ENCODE measurements at regions not wholly inside any gene's neighbourhood (a gene's known extent, or its start where the extent isn't known, plus 50 kb on each side); places are given as distances from the start of the nearest gene placed in this dataset.
"Not testable (repeated sequence)": the region's sequence is repeated elsewhere in the genome, so short reads cannot be mapped to it uniquely, and the experiment has no call there.

DNA sequence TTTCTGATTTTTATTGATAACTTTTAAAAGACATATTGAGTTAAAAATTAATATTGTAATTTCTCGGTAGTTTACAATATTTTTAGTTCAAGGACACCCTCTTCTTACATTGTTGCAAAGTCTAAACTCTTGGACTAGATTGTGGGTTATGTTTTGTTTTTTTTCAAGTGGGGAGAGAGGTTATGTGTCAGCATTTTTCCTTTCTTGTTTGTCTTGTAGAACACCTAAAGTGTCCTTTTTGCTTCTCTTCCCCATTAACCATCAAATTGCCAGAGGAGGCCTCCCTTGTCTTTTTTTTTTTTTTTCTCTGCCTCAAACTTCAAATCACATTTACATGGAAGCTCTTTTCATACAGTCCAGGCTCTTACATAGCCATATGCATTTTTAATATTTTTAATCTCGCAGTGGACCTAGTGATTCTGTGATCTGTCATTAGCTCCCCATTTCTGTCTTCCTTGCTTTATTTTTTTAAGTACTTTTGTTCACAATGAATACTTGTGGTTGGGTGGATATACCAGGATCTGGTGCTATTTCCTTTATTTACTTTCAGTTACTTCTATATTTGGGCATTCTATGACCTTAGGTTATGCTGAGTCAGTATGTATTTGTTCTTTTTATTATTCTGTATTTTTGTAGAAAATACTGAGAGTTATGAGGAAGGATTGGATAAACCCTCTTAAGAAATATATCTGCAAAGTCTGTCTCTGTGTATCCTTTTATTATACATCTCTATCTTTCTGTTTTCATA lies 2280.6 kb upstream of the ACO1 start:
- no peak for DNase-seq

DNA sequence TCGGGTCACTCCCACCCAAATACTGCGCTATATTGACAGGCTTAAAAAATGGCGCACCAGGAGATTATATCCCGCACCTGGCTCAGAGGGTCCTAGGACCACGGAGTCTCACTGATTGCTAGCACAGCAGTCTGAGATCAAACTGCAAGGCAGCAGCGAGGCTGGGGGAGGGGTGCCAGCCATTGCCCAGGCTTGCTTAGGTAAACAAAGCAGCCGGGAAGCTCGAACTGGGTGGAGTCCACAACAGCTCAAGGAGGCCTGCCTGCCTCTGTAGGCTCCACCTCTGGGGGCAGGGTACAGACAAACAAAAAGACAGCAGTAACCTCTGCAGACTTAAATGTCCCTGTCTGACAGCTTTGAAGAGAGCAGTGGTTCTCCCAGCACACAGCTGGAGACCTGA lies 2277.3 kb upstream of the ACO1 start:
- DNase-seq = not testable (repeated sequence)

DNA sequence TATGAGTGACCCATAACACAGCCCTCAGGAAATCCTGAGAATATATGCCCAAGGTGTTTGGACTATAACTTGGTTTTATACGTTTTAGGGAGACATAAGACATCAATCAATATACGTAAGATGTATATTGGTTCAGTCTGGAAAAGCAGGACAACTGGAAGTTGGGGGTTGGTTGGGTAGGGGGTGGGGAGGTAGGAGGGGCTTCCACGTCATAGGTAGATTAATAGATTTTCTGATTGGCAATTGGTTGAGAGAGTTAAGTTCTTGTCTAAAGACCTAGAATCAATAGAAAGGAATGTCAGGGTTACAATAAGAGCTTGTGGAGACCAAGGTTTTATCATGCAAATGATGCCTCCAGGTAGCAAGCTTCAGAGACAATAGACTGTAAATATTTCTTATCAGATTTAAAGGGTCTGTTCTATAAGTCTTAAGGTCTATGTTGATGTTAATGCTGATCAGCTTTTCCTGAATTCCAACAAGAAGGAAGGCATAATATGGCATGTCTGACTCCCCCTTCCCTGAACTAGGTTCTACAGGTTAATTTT lies 2267.7 kb upstream of the ACO1 start:
- no peak for DNase-seq

DNA sequence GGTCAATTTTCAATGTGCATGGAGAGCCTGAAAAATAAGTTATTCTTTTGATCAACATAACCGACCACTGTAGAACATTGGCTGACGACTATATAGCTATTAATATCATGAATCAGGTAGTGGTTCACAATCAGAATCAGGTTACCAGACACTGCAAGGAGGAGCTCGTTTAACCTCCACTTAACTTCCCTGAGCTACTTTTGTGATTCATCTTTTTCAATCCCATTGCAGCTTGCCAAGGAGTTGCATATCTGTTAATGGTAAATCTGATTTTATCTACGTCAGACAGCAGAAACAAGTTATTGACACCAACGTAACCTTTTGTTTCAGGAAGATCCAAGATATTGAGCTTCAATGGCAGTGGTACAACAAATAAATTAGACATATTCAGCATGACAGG lies 2263.8 kb upstream of the ACO1 start:
- DNase-seq = no peak

DNA sequence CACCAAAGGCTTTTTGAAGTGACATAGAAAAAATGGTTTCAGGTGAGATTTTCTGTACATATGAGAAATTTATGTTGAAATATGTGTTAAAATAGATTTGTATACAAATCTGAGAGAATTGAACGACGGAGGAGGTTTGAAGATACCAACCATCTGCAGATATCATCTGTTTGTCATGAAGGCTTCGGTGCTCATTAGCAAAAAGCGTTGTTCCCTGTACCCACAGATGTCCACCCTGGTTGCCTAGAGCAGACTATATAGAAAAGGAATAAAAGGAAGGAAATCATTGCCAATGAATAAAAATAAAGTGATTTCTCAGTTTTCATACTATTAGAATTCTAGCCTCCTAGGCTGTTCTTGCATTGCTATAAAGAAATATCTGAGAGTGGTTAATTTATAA lies 2262.8 kb upstream of the ACO1 start:
- no peak for DNase-seq

DNA sequence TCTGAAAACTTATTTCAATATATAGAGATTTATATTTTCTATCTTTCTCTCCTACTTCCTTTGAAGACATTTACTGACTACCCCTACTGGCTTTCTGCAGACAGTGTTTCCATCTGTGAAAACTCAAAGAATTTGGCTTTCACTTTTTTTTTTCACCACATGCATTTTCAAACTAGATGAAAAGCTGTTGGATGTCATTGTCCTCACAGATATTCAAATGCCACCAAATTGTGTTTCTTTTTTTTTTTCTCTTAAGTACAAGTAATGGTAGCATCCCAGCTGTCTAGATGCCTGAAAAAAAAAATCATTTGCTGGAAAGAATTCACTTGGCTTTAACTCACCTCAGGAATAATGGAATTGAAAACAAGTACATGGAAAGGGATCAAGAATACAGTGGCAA lies 2258.6 kb upstream of the ACO1 start:
- no peak for DNase-seq

DNA sequence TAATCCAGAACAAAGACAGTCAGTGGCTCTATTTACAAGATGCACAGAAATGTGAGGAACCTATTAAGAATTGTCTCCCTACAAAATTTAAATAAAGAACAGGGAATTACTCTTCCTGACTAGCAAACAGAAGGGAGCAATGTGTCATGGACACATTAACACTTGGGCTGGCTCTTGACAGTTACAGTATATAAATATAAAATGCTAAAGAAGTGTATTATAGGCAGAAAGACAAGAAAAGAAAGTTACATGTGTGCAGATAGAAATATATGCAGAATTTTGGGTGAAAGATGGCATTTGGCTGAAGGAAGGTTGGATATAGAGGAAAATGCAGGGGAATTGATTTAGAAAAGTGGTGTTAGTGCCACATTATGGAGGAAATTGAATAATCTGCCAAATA lies 2257.1 kb upstream of the ACO1 start:
- DNase-seq = no peak

DNA sequence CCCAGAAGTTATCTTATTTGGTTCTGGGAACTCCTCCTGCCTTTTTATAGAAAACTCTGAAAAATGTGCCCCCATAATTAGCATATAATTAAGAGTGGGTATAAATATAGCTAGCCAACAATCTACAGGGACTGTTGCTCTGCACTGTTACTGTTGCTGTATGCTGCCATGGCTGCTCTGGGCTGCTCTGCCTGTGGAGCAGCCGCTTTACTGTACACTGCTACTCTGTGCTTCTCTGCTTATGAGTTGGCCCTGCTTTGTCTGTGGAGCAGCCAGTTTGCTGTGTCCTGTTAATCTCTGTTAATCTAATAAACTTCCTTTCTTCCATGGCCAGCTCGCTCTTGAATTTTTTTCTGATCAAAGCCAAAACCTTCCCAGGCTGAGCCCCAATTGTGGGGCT lies 2244.0 kb upstream of the ACO1 start:
- no peak for DNase-seq

DNA sequence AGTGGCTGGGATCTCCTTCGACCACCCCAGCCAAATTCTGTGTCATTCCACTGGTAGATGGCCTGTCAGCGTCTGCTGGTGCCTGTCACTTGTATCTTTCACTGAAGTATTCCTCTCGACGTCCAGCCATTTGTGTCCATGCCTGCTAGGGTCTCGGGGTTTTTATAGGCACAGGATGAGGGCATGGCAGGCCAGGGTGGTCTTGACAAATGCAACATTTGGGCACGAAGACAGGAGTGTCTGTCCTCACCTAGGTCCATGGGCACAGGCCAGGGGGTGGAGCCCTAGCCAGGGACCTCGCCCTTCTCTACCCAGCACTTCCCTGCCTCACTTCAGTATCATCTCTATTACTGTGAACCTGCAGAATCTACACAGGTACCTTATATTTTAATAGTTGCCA lies 2223.9 kb upstream of the ACO1 start:
- no peak for DNase-seq

DNA sequence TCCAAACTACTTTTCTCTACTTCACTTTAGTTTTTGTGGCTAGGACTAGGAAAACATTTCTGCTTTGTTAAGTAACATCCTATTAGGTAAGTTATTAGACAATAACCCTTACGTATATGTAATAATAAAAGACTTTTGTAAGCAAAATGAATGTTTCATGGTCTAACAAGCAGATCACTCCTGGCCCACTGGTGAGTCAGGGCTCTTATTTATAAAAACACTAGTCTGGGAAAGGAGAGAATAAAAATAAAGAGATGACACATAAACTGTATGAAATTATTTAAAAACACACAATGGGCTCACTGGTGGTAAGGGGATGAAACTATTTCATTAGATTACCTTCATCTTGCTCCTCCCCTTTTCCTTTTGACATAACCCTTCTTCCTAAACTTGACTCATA lies 2212.2 kb upstream of the ACO1 start:
- DNase-seq = no peak

DNA sequence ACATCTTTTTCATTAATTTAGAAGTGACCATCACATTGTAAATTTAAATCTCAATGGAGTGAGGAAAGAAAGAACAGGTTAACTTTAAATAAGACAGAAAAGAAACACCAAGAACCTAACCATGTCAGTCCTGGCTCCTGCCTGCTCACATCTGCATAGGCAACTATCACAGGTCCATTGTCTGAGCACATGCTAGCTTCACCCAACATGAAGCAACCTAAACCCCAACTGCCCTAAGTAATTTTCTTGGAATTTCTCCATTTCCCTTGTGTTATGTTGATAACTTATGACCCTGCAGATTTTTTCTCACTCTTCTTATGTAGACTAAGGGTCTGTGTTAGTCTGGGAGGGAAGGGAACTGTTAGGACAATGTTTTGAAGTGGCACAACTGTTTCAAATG lies 2205.8 kb upstream of the ACO1 start:
- no peak for DNase-seq

DNA sequence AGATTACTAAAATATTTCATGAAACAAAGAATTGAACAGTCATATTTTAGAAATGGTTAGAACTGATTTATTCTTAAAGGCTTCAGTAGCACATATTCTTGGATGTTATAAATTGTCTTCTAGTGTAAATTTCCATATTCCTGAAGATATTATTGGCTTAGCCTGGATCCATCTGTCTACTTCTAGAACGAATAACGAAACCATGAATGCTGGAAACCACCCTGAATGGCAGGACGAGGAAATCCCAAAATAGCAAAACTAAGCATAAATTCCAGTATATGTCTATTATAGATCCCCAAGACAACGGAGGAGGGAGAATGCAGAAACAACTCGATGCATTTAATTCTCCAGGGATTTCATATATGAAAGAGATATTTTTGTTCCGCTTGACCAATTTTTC lies 2191.0 kb upstream of the ACO1 start:
- no peak for DNase-seq

DNA sequence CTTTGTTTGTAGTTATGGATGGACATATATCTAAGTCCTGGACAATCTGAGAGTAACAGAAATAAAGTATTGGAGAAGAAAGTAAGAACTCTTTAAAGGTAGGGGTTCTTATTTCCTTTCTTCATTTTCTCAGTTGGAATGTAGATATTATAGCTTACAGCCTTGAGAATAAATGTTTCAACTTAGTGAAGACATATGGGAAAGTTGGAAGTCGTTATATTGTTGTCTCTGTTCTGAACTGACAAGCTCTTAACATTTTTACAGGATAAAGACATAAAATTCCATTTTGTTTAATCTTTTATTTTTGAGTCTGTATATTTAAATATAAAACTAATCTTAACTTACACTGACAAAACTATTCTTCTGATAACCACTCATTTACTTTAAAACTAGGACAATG lies 2187.5 kb upstream of the ACO1 start:
- DNase-seq = no peak

DNA sequence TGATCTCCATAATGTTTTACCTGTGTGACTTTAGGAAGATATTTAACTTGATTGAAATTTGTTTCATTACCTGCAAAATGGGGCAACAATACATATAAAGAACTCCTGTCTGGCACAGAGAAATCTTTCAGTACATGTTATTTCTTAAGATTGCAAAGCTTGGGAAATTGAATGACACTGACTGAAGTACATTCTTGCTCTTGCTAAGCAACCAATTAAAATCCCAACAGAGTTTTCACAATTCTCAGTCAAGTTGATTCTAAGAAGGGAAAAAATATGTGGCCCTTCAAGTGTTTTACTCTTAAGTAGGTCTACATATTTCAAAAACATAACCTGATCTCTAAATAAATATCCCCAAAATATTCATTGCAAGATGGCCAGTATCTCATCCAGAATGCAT lies 2187.0 kb upstream of the ACO1 start:
- DNase-seq = no peak

DNA sequence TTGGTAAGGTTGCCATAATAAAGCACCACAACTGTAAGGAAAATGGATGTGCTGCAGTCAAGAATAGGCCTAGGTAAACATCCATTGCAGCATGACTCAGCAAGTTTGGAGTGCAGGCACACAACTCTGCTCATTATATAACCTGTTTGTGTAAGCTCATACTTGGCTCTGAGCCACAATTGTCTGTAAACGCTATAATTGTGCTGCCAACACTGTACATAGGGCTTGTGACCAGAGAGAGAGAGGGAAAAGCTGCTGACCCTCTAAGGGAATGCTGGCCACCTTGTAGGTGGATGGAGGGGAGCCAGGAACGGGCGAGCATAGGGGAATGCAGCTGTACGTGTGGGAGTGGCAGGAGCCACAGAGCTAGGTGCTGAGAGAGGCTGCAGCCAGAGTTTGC lies 2186.5 kb upstream of the ACO1 start:
- DNase-seq = peak in 1 of 2 donors; percentile 1

DNA sequence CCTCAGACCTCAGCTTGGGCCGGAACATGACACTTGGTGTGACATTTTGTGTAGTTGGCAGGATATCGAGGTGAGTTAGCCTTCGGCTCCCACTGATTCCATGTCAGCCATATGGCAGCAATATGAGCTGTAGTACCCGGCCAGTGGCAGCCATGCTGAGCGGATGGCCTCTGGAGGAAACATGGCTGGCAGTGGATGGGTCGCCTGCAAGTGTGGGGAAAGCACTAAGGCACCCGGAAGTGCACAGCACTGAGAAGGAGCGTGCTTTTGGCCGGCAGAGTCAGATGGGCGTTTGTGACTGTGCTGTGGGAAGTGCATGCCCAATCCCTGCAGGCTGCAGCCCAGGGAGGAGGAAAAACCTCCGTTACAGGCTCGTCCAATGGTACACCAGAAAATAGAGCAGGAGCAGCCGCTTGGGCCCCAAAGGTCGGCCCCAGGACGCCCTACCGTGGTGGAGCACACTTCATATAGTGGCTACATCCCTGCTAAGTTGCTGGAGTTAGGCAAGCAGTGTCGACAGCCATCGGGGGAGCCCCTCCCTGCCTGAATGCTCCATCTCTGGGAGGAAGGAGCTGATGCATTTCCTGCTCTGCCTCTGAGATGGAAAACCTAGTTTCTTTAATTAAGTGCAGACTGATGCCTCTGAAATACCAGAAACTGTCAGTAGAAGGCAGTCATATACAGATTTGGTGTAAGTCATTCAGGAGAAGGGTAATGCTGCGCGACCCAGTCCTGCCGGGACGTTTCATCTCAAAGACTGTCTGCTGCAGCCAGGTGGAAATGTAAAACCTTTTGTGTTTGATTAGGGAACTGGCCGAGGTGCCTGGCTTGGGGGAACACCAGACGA lies 2185.8 kb upstream of the ACO1 start:
- no peak for DNase-seq

DNA sequence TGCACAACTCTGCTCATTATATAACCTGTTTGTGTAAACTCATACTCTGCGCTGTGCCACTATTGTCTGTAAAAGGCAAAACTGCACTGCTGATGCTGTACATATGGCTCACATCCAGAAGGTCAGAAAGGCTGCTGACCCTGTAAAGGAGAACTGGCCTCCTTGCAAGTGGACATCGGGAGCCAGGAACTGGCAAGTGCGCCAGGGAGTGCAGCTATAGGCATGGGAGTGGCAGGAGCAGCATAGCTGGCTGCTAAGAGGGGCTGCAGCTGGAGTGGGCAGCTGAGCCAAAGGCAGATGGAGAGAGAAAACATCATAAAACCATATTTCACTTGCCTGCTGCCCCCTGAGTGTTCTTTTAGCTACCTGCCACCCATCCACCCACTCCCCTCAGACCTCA lies 2183.4 kb upstream of the ACO1 start:
- DNase-seq = no peak

DNA sequence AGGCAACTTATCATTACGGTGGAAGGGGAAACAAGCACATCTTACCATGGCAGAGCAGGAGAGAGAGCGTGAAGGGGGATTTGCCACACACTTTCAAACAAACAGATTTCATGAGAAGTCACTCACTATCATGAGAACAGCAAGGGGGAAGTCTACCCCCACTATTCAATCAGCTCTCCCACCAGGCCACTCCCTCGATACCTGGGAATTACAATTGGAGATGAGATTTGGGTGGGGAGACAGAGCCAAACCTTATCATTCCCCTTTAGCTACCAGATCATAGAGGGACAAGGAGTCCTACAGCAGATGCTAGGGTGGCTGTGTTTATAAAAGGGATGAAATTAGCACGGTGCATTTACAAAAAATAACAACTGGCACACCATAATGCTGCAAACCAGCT lies 2149.4 kb upstream of the ACO1 start:
- DNase-seq = no peak

DNA sequence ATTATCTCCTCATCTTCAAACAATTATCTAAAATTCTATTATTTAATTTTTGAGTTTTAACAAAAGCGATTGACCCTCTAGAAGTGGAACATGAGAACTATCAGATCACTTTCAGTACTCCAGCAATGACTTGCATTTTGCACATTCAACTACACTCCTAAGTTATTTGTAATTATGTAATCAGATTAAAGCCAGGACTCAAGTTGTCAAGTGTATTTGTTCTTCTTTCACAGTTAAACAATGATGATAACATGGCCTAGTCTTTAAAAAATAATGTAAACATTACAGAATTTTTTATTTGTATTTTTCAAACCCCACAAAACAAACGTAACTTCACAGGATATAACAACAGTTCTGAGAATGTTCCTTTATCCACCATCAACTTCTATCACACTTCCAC lies 2148.9 kb upstream of the ACO1 start:
- DNase-seq = no peak

DNA sequence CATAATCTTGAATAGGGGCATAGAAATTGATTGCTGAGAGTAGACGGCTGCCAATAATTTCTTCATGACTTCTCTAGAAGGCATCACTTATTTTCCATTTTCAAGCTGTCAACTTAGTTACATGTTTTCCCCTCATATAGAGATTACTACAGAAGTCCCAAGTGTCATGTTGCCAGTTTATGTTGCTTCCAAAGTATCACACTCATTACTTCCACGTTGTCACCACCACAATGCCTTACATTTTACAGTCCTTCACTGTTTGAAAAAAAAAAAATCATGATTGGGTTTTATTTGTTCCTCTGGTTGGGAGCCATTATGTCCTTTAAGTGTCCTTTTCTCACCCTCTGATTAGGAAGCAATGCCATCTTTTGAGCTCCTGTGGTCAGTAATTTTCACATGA lies 2144.6 kb upstream of the ACO1 start:
- no peak for DNase-seq

DNA sequence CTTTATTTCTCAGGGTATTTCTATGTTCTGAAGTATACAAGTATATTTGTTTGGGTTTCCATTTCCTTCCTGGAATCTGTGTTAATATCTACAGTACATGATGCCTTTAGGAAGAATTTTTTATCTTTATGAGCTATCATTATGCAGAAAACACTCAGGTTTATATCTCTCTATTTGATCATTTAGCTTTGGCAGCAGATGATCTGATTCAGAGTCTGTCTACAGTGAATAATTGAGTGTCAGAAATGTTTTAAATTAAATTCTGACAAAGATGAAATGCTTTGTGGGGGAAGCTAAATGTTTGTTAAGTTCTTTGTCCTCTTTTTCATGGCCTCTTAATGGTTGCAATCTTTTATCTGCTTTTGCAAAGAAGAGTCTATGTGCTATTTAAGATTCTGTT lies 2141.0 kb upstream of the ACO1 start:
- DNase-seq = no peak

DNA sequence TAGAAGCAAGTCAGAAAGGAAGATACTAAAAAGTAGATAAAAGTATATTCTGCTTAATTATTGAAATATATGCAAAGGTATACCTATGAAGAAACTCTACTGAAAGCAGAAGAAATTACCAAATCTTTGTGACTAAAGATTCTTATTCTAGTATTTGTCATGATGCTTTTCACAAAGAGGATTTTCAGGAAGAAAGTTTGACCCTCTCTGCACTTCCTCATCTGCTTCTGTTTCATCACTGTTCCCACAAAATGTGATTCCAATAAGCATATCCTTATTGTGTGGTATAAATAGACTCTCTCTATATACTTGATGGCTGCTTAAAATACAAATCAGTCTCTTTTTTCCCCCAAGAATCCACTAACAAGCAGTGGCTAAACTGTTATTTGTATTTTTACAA lies 2139.6 kb upstream of the ACO1 start:
- no peak for DNase-seq

DNA sequence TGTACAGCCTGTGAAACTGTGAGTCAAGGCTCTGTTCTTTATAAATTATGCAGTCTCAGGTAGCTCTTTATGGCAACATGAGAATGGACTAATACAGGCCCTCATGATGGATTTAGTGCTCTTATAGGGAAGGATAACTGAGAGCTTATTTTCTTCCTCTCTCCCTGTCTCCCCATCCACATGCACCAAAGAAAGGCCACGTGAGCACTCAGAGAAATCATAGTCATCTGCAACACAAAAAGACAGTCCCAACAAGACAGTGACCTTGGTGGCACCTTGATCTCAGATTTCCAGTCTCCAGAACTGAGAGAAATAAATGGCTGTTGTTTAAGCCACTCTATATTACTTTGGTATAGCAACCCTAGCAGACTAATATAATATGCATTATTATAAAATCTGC lies 2133.6 kb upstream of the ACO1 start:
- no peak for DNase-seq

DNA sequence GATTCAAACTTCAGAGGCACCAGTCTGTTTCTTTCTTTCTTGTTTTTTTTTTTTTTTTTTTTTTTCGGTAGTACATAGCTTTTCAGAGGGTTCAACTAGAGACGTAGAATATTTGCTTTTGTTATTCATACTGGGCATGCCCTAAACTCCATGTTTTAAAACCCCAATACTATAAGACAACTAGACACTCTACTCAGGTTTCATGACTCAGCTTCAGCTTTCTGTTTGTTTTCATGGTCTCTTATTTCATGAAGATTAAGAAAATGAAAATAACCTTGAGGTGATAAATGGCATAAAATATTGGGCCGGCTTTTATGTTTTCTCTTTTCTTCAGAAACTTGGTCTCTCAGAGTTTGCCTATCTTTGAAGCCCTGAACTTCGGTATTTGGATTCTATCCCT lies 2126.3 kb upstream of the ACO1 start:
- DNase-seq = no peak

Data from CD4-positive, alpha-beta T cell treated with Interferon alpha-2 for 1 hour (primary cell).